Endothelial cell (in vitro differentiated cells): ENCODE measurements at regions not wholly inside any gene's neighbourhood (a gene's known extent, or its start where the extent isn't known, plus 50 kb on each side); places are given as distances from the start of the nearest gene placed in this dataset.

Experiments
- DNase-seq: peaks from one replicate; pipeline ENCODE4 v3.0.0; 2021; ENCODE audit warnings: low spot score
- H3K27ac Mint-ChIP-seq: one replicate; pipeline ENCODE4 v1.8.0; 2021; ENCODE audit warnings: mixed read lengths, inconsistent platforms; ENCODE audit not compliant: unreplicated experiment
- H3K27me3 Mint-ChIP-seq: one replicate; pipeline ENCODE4 v1.8.0; 2021; ENCODE audit warnings: mild to moderate bottlenecking, moderate library complexity, mixed read lengths, inconsistent platforms; ENCODE audit not compliant: unreplicated experiment
- H3K36me3 Mint-ChIP-seq: one replicate; pipeline ENCODE4 v1.8.0; 2021; ENCODE audit warnings: mild to moderate bottlenecking, low read depth, mixed read lengths, inconsistent platforms; ENCODE audit not compliant: unreplicated experiment
- H3K4me1 Mint-ChIP-seq: one replicate; pipeline ENCODE4 v1.8.0; 2021; ENCODE audit warnings: mild to moderate bottlenecking, mixed read lengths, inconsistent platforms; ENCODE audit not compliant: unreplicated experiment
- H3K4me3 Mint-ChIP-seq: one replicate; pipeline ENCODE4 v1.8.0; 2021; ENCODE audit warnings: mild to moderate bottlenecking, mixed read lengths, inconsistent platforms; ENCODE audit not compliant: unreplicated experiment
- H3K9me3 Mint-ChIP-seq: one replicate; pipeline ENCODE4 v1.8.0; 2021; ENCODE audit warnings: mixed read lengths, inconsistent platforms; ENCODE audit not compliant: unreplicated experiment
- TF ChIP-seq, protein P1 (sequence below): fragments of 200-600 bp; sonication (generic); IDR thresholded peaks from one replicate; pipeline ENCODE4 v1.5.0; 2021; ENCODE audit warnings: antibody characterized with exemption; ENCODE audit not compliant: unreplicated experiment

DNA sequence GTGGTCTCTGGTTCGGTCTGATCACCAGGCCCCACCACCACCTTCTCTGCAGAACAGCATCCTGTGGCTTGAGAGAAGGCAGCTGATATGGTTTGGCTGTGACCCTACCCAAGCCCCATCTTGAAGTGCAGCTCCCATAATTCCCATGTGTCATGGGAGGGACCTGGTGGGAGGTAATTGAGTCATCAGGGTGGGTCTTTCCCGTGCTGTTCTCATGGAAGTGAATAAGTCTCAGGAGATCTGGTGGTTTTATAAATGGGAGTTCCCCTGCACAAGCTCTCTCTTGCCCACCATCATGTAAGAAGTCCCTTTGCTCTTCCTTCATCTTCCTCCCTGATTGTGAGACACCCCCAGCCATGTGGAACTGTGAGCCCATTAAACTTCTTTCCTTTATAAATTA, 352.3 kb upstream of the CDH5 start:
- Mint-ChIP-seq H3K27ac (no peak overlapping the region), H3K9me3 (no peaks in the 10 kb centered on the region), H3K36me3 (no peaks in the 10 kb centered on the region), H3K4me3 (no peak overlapping the region), H3K4me1 (no peaks in the 10 kb centered on the region), H3K27me3 (peaks cover 3% of the 10 kb centered on the region)
- no peak for DNase-seq
- TF ChIP-seq, protein P1, sequence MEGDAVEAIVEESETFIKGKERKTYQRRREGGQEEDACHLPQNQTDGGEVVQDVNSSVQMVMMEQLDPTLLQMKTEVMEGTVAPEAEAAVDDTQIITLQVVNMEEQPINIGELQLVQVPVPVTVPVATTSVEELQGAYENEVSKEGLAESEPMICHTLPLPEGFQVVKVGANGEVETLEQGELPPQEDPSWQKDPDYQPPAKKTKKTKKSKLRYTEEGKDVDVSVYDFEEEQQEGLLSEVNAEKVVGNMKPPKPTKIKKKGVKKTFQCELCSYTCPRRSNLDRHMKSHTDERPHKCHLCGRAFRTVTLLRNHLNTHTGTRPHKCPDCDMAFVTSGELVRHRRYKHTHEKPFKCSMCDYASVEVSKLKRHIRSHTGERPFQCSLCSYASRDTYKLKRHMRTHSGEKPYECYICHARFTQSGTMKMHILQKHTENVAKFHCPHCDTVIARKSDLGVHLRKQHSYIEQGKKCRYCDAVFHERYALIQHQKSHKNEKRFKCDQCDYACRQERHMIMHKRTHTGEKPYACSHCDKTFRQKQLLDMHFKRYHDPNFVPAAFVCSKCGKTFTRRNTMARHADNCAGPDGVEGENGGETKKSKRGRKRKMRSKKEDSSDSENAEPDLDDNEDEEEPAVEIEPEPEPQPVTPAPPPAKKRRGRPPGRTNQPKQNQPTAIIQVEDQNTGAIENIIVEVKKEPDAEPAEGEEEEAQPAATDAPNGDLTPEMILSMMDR: no peak

DNA sequence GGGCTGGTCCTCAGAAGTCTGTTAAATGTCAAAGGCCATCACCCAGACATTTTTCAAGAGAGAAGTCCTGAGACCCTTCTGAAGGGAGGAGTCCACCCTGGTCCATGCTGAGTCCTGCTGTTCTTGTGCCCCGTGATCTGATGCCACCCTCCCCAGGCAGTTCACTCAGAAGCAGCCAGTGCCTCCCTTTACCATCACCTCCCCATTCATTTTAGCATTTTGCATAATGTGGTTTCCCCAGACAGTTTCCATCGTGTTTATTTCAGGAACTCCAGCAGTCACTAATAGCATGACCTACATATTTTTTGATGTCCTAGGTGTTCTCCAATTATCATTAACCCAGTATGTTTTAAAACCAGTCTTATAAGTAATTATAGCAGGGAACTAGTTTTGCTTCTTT, 353.0 kb upstream of the CDH5 start:
- no peaks in the 10 kb centered on the region for H3K36me3 Mint-ChIP-seq
- H3K4me1 Mint-ChIP-seq: no peaks in the 10 kb centered on the region
- H3K27me3 Mint-ChIP-seq: peaks cover 3% of the 10 kb centered on the region
- no peaks in the 10 kb centered on the region for H3K9me3 Mint-ChIP-seq
- no peak for DNase-seq
- no peak overlapping the region for H3K4me3 Mint-ChIP-seq
- TF ChIP-seq, protein P1: no peak
- H3K27ac Mint-ChIP-seq: no peak overlapping the region

DNA sequence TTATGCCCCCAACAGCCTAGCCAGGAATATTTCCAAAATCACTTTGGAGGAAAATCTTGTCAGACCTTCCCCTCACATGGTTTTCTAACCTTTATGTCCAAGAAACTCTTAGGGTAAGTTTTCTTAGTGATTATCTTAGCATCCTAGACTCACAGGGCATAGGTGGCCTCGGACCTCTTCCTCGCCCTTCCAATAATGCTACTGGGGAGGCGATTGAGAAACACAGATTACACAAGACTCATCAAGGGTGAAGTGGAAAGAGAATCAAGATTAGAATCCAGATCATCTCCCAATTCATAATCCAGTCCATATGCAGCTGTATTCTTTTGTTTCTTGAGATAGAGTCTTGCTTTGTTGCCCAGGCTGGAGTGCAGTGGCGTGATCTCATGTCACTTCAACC, 358.4 kb upstream of the CDH5 start:
- Mint-ChIP-seq H3K9me3 (no peaks in the 10 kb centered on the region), H3K4me3 (no peak overlapping the region), H3K27ac (no peak overlapping the region), H3K4me1 (no peaks in the 10 kb centered on the region), H3K27me3 (no peaks in the 10 kb centered on the region), H3K36me3 (no peaks in the 10 kb centered on the region)
- TF ChIP-seq, protein P1: no peak
- DNase-seq: no peak

DNA sequence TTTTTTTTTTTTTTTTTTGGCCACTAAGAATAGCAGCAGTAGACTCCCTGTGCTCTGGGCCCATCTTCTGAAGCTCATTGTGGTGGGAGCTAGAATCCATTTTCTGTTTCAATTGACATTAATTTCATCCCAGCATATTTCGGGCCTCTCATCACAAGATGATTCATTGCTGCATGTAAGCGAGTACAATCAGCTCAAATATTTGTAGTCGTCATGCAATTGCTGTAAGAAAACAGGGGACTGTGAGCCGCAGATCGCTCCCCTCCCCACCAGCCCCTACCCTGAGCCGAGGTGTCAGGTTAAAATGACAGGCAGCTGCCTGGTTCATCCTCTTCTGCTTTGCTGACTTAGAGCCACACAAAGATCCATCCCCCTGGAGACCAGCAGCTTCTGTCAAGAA, 358.8 kb upstream of the CDH5 start:
- TF ChIP-seq, protein P1: no peak
- Mint-ChIP-seq H3K36me3 (no peaks in the 10 kb centered on the region), H3K27ac (no peak overlapping the region), H3K9me3 (no peaks in the 10 kb centered on the region), H3K27me3 (no peaks in the 10 kb centered on the region), H3K4me1 (no peaks in the 10 kb centered on the region), H3K4me3 (no peak overlapping the region)
- no peak for DNase-seq

DNA sequence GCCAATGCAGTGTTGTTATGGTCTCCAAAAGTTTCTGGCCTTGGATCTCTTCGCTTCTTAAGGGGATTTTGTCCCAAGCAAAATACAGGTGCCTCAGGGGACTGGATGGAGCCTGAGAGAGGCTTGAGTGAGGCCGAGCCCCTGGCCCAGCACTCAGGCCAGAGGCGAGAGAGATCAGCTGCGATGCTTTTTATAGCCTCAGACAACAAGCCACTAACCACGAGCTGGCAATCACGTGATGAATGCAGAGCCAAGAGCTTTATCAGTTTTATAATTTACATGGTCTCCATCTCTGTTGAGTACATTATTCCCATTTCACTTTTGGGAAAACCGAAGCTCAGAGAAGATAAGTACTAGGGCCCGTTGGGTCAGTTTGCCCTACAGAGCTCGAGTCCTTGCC, 360.0 kb upstream of the CDH5 start:
- H3K4me1 Mint-ChIP-seq: no peaks in the 10 kb centered on the region
- H3K36me3 Mint-ChIP-seq: no peaks in the 10 kb centered on the region
- H3K9me3 Mint-ChIP-seq: no peaks in the 10 kb centered on the region
- H3K27ac Mint-ChIP-seq: no peak overlapping the region
- H3K27me3 Mint-ChIP-seq: no peaks in the 10 kb centered on the region
- no peak overlapping the region for H3K4me3 Mint-ChIP-seq
- TF ChIP-seq, protein P1: no peak
- no peak for DNase-seq
